ENCODE measurements at regions not wholly inside any gene's neighbourhood (a gene's known extent, or its start where the extent isn't known, plus 50 kb on each side); places are given as distances from the start of the nearest gene placed in this dataset.
"Not testable (repeated sequence)": the region's sequence is repeated elsewhere in the genome, so short reads cannot be mapped to it uniquely, and the experiment has no call there.

DNA sequence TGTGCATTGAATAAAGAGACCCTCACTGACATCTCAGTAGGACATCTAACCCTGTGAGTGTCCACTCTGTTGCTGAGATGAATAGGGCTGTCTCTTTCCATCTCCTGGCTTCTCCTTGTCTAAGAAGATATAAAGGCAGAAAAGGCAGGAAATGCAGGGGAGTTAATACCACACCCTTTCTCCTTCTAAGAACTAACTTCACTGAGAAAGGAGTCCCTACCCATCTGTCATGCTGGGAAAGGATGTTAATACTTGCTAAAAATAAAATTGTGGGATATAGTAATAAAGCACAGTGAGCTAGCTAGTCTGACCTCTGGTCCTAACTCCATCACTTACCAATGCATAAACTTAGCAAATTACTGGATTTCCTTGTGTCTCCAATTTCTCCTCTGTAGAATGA is 213.9 kb upstream of the FIGN start:
- no peak for DNase-seq
- H3K36me3 ChIP-seq = no peaks in the 10 kb centered on the region
- H3K27ac ChIP-seq = no peak overlapping the region
- no peaks in the 10 kb centered on the region for H3K27me3 ChIP-seq
- no peaks in the 10 kb centered on the region for H3K4me1 ChIP-seq
- H3K4me3 ChIP-seq = no peak overlapping the region
- intact Hi-C loops (cut with DNase I; ENCODE audit: low total_unique reads) = no loop called here
- no peaks in the 10 kb centered on the region for H3K9me3 ChIP-seq
- no peak for TF ChIP-seq POLR2A (IDR thresholded peaks at IDR 0.05)
- TF ChIP-seq, protein P1, sequence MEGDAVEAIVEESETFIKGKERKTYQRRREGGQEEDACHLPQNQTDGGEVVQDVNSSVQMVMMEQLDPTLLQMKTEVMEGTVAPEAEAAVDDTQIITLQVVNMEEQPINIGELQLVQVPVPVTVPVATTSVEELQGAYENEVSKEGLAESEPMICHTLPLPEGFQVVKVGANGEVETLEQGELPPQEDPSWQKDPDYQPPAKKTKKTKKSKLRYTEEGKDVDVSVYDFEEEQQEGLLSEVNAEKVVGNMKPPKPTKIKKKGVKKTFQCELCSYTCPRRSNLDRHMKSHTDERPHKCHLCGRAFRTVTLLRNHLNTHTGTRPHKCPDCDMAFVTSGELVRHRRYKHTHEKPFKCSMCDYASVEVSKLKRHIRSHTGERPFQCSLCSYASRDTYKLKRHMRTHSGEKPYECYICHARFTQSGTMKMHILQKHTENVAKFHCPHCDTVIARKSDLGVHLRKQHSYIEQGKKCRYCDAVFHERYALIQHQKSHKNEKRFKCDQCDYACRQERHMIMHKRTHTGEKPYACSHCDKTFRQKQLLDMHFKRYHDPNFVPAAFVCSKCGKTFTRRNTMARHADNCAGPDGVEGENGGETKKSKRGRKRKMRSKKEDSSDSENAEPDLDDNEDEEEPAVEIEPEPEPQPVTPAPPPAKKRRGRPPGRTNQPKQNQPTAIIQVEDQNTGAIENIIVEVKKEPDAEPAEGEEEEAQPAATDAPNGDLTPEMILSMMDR (IDR thresholded peaks at IDR 0.05) = no peak

DNA sequence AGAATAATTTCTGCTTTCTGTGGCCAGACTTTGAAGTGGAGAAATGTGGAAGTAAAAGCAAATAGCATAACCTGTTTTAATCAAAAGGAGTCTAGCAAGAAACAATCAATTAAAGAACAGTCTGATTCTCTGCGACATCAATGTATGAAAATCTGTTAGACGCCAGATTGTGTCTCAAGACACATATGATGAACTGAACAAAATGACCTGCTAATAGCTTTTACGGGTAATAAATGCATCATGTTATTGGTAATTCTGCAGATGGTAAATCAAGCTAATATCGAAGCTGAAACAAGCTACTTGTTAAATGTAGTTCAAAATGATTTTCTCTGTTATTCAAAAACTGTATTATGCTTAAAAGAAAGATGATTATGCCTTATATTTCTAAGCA is 208.5 kb upstream of the FIGN start:
- intact Hi-C loops (cut with DNase I; ENCODE audit: low total_unique reads) = no loop called here
- H3K9me3 ChIP-seq = no peaks in the 10 kb centered on the region
- H3K4me1 ChIP-seq = no peaks in the 10 kb centered on the region
- no peaks in the 10 kb centered on the region for H3K36me3 ChIP-seq
- no peak overlapping the region for H3K27ac ChIP-seq
- no peak for TF ChIP-seq POLR2A (IDR thresholded peaks at IDR 0.05)
- TF ChIP-seq, protein P1 (IDR thresholded peaks at IDR 0.05) = no peak
- no peak for DNase-seq
- no peak overlapping the region for H3K4me3 ChIP-seq
- H3K27me3 ChIP-seq = no peaks in the 10 kb centered on the region

DNA sequence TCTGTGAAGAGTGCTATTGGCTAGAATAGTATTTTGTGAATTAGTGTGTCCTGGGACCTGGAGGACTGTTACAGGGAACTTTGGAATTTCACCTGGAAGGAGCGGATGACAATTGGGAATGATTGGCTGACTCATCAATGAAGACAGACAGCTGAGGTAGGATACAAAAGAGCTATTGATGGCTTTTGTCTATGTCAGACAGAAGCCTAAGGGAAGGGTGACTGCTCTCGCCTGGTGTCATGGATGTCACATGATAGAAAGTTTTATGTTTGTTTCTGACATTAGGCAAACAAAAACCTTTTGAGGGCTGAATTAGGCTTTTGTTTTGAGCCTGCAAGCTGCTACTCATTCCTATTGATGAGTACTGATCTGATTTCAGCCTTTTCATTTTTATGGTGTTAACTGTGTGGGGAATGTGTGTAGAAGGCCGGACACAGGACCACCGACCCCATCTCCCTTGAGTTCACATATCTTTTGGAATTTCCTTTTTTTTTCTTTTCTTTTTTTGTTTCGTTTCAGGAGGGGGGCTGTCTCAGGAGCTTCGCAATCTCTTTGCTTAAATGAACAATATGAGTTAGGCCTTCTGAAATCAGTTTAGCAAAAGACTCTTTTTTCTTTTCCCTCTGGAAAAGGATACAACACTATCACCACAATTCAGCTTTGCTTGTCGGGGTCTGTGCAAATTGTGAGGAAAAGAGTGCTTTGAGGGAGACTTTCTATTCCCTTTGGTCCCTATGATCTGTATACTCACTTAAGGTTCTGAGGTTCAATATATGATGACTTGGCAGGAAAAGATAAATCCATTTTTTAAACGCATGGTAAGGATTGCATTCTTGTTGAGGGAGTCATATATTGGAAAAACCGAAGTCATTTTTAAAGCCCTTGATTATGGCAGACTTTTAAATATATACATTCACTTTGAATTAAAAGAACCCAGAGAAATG is 207.9 kb upstream of the FIGN start:
- H3K4me3 ChIP-seq = no peak overlapping the region
- H3K27me3 ChIP-seq = no peaks in the 10 kb centered on the region
- no peak for DNase-seq
- H3K27ac ChIP-seq = no peak overlapping the region
- intact Hi-C loops (cut with DNase I; ENCODE audit: low total_unique reads) = no loop called here
- no peaks in the 10 kb centered on the region for H3K9me3 ChIP-seq
- no peaks in the 10 kb centered on the region for H3K4me1 ChIP-seq
- no peaks in the 10 kb centered on the region for H3K36me3 ChIP-seq
- no peak for TF ChIP-seq POLR2A (IDR thresholded peaks at IDR 0.05)
- TF ChIP-seq, protein P1 (IDR thresholded peaks at IDR 0.05) = no peak

DNA sequence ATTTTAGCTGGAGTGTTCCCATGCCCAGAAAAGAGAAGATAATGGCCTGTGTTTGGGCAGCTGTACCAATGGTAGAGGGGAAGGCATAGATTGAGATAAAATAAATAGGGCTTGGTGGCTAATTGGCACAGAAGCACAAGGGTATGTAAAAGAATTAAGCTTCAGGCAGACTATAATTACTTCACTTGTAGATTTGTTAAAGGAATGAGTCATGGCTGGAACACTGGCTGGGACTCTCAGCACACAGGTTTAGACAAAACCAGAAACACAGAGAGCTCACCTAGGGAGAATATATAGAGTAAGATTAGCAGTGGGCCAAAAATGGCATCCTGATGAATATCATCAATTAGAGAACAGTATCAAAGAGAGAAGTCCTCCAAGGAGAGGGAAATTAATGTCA is 198.3 kb upstream of the FIGN start:
- Histone ChIP-seq H3K27ac (no peak overlapping the region), H3K4me3 (no peak overlapping the region), H3K9me3 (no peaks in the 10 kb centered on the region), H3K27me3 (no peaks in the 10 kb centered on the region), H3K4me1 (no peaks in the 10 kb centered on the region), H3K36me3 (no peaks in the 10 kb centered on the region)
- intact Hi-C loops (cut with DNase I; ENCODE audit: low total_unique reads) = no loop called here
- TF ChIP-seq, protein P1 (IDR thresholded peaks at IDR 0.05) = no peak
- TF ChIP-seq POLR2A (IDR thresholded peaks at IDR 0.05) = no peak
- no peak for DNase-seq

DNA sequence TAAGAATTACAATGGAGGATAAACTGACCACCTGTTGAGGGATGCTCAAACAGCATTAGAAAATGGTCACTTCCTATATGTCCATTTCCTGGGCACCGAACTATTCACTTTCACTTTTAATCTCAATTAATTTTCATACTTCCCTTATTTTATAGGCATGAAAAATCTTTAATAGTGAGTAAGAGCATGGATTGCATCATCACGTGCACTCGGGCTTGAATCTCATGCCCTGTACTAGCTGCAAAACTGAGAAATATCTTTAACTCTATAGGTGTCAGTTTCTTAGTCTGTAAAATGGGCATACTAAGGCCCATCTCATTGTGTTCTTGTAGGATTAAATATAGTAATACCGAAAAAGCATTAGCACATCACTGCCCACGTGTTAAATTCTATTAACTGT is 183.9 kb upstream of the FIGN start:
- Histone ChIP-seq H3K9me3 (no peaks in the 10 kb centered on the region), H3K27ac (no peak overlapping the region), H3K27me3 (no peaks in the 10 kb centered on the region), H3K4me3 (no peak overlapping the region), H3K4me1 (no peaks in the 10 kb centered on the region), H3K36me3 (no peaks in the 10 kb centered on the region)
- DNase-seq = no peak
- TF ChIP-seq, protein P1 (IDR thresholded peaks at IDR 0.05) = no peak
- no peak for TF ChIP-seq POLR2A (IDR thresholded peaks at IDR 0.05)
- intact Hi-C loops (cut with DNase I; ENCODE audit: low total_unique reads) = no loop called here

DNA sequence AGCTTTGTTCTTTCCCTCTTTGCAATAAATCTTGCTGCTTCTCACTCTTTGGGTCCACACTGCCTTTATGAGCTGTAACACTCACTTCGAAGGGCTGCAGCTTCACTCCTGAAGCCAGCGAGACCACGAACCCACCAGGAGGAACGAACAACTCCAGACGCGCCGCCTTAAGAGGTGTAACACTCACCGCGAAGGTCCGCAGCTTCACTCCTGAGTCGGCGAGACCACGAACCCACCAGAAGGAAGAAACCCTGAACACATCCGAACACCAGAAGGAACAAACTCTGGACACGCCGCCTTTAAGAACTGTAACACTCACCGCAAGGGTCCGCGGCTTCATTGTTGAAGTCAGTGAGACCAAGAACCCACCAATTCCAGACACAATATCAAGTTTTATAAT is 178.7 kb upstream of the FIGN start:
- H3K4me1 ChIP-seq; H3K9me3 ChIP-seq; H3K27me3 ChIP-seq; intact Hi-C loops (cut with DNase I; ENCODE audit: low total_unique reads); H3K36me3 ChIP-seq; H3K4me3 ChIP-seq; DNase-seq; H3K27ac ChIP-seq: not testable (repeated sequence)

DNA sequence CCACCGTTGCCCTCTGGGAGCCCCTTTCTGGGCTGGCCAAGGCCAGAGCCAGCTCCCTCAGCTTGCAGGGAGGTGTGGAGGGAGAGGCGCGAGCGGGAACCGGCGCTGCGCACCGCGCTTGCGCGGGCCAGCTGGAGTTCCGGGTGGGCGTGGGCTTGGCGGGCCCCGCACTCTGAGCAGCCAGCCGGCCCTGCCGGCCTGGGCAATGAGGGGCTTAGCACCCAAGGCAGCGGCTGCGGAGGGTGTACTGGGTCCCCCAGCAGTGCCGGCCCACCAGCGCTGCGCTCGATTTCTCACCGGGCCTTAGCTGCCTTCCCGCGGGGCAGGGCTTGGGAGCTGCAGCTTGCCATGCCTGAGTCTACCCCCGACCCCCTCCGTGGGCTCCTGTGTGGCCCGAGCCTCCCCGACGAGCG is 177.7 kb upstream of the FIGN start:
- H3K27me3 ChIP-seq; DNase-seq; H3K9me3 ChIP-seq; H3K27ac ChIP-seq; intact Hi-C loops (cut with DNase I; ENCODE audit: low total_unique reads); H3K4me3 ChIP-seq; H3K4me1 ChIP-seq; H3K36me3 ChIP-seq: not testable (repeated sequence)
